ENCODE measurements at regions not wholly inside any gene's neighbourhood (a gene's known extent, or its start where the extent isn't known, plus 50 kb on each side); places are given as distances from the start of the nearest gene placed in this dataset.

DNA sequence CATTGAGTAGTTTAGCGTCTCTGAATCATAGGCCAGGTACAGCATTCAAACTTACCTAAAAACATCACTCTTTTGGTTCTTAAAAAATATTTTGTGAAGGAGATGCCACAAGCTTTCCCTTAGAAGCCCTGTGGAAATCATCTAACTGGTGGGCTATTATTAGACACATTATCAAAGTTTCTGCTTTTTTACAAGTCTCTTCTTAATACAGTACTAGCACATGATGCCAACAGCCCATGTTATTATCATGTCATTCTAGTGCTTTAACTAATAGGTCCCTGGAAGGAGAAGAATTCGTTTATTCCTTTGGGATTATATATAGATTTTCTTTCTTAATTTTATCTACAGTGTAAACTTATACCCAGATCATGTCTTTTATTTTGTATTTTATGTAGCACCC lies 146.0 kb upstream of the PTPRK start:
- no peaks in the 10 kb centered on the region for H3K36me3 ChIP-seq (ENCODE audit: control insufficient read depth in 2 of 2, insufficient read depth in 2 of 2, low read length in 1 of 2)
- no peak for DNase-seq (ENCODE audit: low read depth in 6 of 9, low spot score in 9 of 9)
- no peaks in the 10 kb centered on the region for H3K9me3 ChIP-seq (ENCODE audit: control insufficient read depth in 2 of 2, insufficient read depth in 1 of 2, low read length in 1 of 2)
- H3K4me3 ChIP-seq (ENCODE audit: low read length in 2 of 2), result no peak overlapping the region
- no peaks in the 10 kb centered on the region for H3K27me3 ChIP-seq (ENCODE audit: control insufficient read depth in 2 of 2, insufficient read depth in 1 of 2, low read length in 1 of 2)
- H3K27ac ChIP-seq (ENCODE audit: low read depth in 1 of 2, low read length in 1 of 2), result no peak overlapping the region
- WGBS, result 76% methylated on average over 2 of the region's 2 CpGs
- no peaks in the 10 kb centered on the region for H3K4me1 ChIP-seq (ENCODE audit: control insufficient read depth in 2 of 2, insufficient read depth in 2 of 2, low read length in 2 of 2)

DNA sequence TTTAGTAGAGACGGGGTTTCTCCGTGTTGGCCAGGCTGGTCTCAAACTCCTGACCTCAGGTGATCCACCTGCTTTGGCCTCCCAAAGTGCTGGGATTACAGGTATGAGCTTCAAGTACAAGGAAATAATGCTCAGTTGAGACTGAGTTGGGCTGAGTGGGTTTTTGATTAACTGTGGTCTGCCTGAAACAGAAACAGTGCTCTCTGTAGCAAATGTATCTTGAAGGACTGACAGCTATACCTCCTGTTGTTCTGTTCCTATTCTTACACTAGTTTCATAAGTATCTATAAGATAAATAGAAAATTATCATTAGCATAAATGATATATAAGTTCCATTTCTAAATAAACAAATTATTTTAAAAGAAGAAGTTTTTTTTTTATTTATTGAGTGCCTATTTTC lies 142.8 kb upstream of the PTPRK start:
- no peak for DNase-seq (ENCODE audit: low read depth in 6 of 9, low spot score in 9 of 9)
- Histone ChIP-seq H3K4me1 (ENCODE audit: control insufficient read depth in 2 of 2, insufficient read depth in 2 of 2, low read length in 2 of 2) (peaks cover 0 to 7% of the 10 kb centered on the region in 2 donors), H3K4me3 (ENCODE audit: low read length in 2 of 2) (no peak overlapping the region), H3K36me3 (ENCODE audit: control insufficient read depth in 2 of 2, insufficient read depth in 2 of 2, low read length in 1 of 2) (no peaks in the 10 kb centered on the region), H3K9me3 (ENCODE audit: control insufficient read depth in 2 of 2, insufficient read depth in 1 of 2, low read length in 1 of 2) (no peaks in the 10 kb centered on the region), H3K27ac (ENCODE audit: low read depth in 1 of 2, low read length in 1 of 2) (no peak overlapping the region), H3K27me3 (ENCODE audit: control insufficient read depth in 2 of 2, insufficient read depth in 1 of 2, low read length in 1 of 2) (no peaks in the 10 kb centered on the region)
- WGBS, result 96% methylated on average over 2 of the region's 2 CpGs

DNA sequence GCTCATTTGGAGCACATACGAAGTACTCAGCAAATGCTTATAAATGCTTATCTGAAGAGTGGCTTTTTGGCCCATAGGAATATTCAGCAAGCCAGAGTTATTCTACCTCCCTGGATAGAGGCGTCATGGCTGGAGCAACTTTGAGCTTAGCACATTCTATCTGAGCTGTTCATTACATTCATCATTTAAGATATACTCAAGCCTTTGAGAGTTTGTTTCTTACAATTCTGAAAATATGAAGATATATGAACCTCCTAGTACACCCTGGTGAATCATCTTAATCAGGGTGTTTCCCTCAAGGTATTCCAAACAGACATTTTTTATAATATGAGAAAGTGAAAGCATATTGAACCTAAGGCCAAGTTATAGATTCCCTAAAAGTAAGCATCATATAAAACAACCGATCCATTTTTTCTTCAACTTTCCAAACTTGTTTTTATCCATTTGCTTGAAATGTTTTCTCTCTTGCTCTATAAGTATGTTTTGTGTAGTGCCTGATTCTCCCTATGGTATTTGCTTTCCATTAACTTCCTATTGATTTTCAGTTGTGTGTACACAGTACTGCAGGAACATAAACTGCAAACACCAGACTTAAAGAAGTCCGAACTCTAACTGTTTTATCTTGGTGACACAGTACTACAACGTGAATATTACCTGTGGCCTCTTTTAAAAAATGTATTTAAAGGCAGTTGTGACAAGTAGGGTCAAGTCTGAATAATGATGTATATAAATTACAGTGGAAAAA lies 139.7 kb upstream of the PTPRK start:
- Histone ChIP-seq H3K36me3 (ENCODE audit: control insufficient read depth in 2 of 2, insufficient read depth in 2 of 2, low read length in 1 of 2) (no peaks in the 10 kb centered on the region), H3K9me3 (ENCODE audit: control insufficient read depth in 2 of 2, insufficient read depth in 1 of 2, low read length in 1 of 2) (no peaks in the 10 kb centered on the region), H3K4me3 (ENCODE audit: low read length in 2 of 2) (no peak overlapping the region), H3K27me3 (ENCODE audit: control insufficient read depth in 2 of 2, insufficient read depth in 1 of 2, low read length in 1 of 2) (no peaks in the 10 kb centered on the region), H3K27ac (ENCODE audit: low read depth in 1 of 2, low read length in 1 of 2) (peak overlapping the region in 1 of 2 donors; percentile 34), H3K4me1 (ENCODE audit: control insufficient read depth in 2 of 2, insufficient read depth in 2 of 2, low read length in 2 of 2) (peaks cover 0 to 7% of the 10 kb centered on the region in 2 donors)
- DNase-seq (ENCODE audit: low read depth in 6 of 9, low spot score in 9 of 9), result no peak
- 88% methylated on average over 5 of the region's 5 CpGs for WGBS

DNA sequence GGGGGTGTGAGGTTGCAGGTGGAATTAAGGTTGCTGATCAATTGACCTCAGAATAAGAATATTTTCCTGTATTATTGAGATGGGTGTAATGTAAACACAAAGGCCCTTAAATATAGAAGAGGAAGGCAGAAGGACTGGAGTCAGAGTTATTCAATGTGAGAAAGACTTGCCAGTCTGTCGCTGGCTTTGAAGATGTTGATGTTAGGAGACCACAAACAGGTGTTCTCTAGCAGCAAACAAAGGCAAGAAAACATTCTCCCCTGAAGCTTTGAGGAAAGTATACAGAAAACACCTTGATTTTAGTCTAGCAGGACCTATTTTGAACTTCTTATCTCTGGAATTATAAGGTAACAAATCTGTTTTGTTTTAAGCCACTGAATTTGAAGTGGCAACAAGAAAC lies 138.9 kb upstream of the PTPRK start:
- 75% methylated on average over 1 of the region's 1 CpG for WGBS
- DNase-seq (ENCODE audit: low read depth in 6 of 9, low spot score in 9 of 9), result peak; percentile 25 to 87 (median 52)
- H3K27ac ChIP-seq (ENCODE audit: low read depth in 1 of 2, low read length in 1 of 2), result peak overlapping the region in 1 of 2 donors; percentile 34
- no peaks in the 10 kb centered on the region for H3K9me3 ChIP-seq (ENCODE audit: control insufficient read depth in 2 of 2, insufficient read depth in 1 of 2, low read length in 1 of 2)
- H3K4me3 ChIP-seq (ENCODE audit: low read length in 2 of 2), result no peak overlapping the region
- peaks cover 0 to 7% of the 10 kb centered on the region in 2 donors for H3K4me1 ChIP-seq (ENCODE audit: control insufficient read depth in 2 of 2, insufficient read depth in 2 of 2, low read length in 2 of 2)
- H3K36me3 ChIP-seq (ENCODE audit: control insufficient read depth in 2 of 2, insufficient read depth in 2 of 2, low read length in 1 of 2), result no peaks in the 10 kb centered on the region
- no peaks in the 10 kb centered on the region for H3K27me3 ChIP-seq (ENCODE audit: control insufficient read depth in 2 of 2, insufficient read depth in 1 of 2, low read length in 1 of 2)

DNA sequence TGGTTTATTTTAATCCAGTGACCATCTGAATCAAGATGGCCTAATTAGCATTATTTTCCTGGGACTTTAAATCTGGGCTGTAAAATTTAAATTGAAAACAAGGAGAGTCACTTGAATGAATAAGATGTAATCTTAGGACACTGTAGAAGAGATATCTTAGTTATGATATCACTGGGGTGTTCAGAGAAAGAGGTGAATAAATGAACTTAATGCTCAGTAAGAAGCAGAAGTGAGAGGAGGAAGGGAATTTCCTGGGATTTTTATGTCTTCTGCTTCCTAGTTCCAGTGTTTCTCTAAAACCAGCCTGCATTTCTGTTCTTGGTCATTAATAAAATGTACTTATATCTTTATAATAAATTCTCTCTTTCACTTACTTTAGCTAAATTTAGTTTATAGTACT lies 136.8 kb upstream of the PTPRK start:
- Histone ChIP-seq H3K27ac (ENCODE audit: low read depth in 1 of 2, low read length in 1 of 2) (no peak overlapping the region), H3K4me1 (ENCODE audit: control insufficient read depth in 2 of 2, insufficient read depth in 2 of 2, low read length in 2 of 2) (peaks cover 0 to 7% of the 10 kb centered on the region in 2 donors), H3K27me3 (ENCODE audit: control insufficient read depth in 2 of 2, insufficient read depth in 1 of 2, low read length in 1 of 2) (no peaks in the 10 kb centered on the region), H3K9me3 (ENCODE audit: control insufficient read depth in 2 of 2, insufficient read depth in 1 of 2, low read length in 1 of 2) (no peaks in the 10 kb centered on the region), H3K36me3 (ENCODE audit: control insufficient read depth in 2 of 2, insufficient read depth in 2 of 2, low read length in 1 of 2) (no peaks in the 10 kb centered on the region), H3K4me3 (ENCODE audit: low read length in 2 of 2) (no peak overlapping the region)
- DNase-seq (ENCODE audit: low read depth in 6 of 9, low spot score in 9 of 9), result no peak

DNA sequence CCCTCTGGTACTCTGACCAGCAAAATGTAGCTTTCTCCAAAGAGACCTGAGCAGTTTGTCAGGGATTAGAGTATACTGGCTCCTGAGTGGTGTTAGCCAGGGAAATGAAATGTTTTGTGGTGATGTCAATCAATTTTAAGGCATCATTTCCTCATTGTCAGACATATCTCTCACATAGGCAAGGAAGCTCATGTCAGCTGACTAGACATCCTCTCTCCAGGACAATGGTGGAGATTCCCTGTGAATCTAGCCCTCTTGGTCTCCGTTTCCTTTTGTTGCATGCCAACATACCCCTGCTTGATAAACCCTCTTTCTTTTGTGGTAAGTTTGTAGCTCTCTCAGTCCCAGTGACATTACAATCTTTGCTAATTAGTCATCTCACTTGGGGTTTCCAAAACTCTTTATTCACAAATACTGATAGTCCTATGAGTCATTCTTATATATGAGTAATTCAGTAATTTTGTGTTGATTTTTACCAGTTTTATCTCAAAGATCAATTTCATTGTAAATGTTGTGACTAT lies 135.6 kb upstream of the PTPRK start:
- Histone ChIP-seq H3K27ac (ENCODE audit: low read depth in 1 of 2, low read length in 1 of 2) (no peak overlapping the region), H3K27me3 (ENCODE audit: control insufficient read depth in 2 of 2, insufficient read depth in 1 of 2, low read length in 1 of 2) (no peaks in the 10 kb centered on the region), H3K9me3 (ENCODE audit: control insufficient read depth in 2 of 2, insufficient read depth in 1 of 2, low read length in 1 of 2) (no peaks in the 10 kb centered on the region), H3K4me3 (ENCODE audit: low read length in 2 of 2) (no peak overlapping the region), H3K4me1 (ENCODE audit: control insufficient read depth in 2 of 2, insufficient read depth in 2 of 2, low read length in 2 of 2) (peaks cover 0 to 7% of the 10 kb centered on the region in 2 donors), H3K36me3 (ENCODE audit: control insufficient read depth in 2 of 2, insufficient read depth in 2 of 2, low read length in 1 of 2) (no peaks in the 10 kb centered on the region)
- WGBS, result 80% methylated on average over 1 of the region's 1 CpG
- no peak for DNase-seq (ENCODE audit: low read depth in 6 of 9, low spot score in 9 of 9)

DNA sequence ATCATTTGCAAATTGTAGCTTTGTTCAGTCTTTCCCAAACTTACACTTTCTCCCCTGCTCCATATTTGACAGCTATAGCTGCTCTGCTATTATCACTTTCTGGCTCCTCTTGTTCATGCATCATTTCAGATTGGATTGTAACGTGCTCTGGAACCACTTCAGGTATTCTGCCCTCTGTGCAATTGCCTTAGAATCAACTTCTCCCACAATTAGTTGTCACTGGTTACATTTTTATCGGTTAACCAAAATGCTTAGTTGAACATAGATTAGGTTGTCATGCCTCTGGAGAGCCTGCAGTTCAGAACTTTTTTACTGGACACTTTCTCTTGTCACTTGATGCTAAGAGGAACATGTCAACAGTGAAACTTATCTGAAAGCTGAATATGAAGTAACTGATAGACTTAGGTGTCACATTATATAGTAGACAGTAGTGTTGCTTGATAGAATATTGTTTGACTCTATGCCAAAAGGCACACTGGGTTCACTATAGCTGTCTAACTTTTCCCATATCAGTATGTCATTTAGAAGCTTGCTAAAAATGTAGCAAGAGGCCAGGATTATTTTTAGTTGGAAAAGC lies 127.7 kb upstream of the PTPRK start:
- 76% methylated on average over 2 of the region's 2 CpGs for WGBS
- no peak for DNase-seq (ENCODE audit: low read depth in 6 of 9, low spot score in 9 of 9)
- no peaks in the 10 kb centered on the region for H3K27me3 ChIP-seq (ENCODE audit: control insufficient read depth in 2 of 2, insufficient read depth in 1 of 2, low read length in 1 of 2)
- H3K27ac ChIP-seq (ENCODE audit: low read depth in 1 of 2, low read length in 1 of 2), result no peak overlapping the region
- H3K9me3 ChIP-seq (ENCODE audit: control insufficient read depth in 2 of 2, insufficient read depth in 1 of 2, low read length in 1 of 2), result no peaks in the 10 kb centered on the region
- H3K4me3 ChIP-seq (ENCODE audit: low read length in 2 of 2), result no peak overlapping the region
- no peaks in the 10 kb centered on the region for H3K36me3 ChIP-seq (ENCODE audit: control insufficient read depth in 2 of 2, insufficient read depth in 2 of 2, low read length in 1 of 2)
- H3K4me1 ChIP-seq (ENCODE audit: control insufficient read depth in 2 of 2, insufficient read depth in 2 of 2, low read length in 2 of 2), result no peaks in the 10 kb centered on the region

DNA sequence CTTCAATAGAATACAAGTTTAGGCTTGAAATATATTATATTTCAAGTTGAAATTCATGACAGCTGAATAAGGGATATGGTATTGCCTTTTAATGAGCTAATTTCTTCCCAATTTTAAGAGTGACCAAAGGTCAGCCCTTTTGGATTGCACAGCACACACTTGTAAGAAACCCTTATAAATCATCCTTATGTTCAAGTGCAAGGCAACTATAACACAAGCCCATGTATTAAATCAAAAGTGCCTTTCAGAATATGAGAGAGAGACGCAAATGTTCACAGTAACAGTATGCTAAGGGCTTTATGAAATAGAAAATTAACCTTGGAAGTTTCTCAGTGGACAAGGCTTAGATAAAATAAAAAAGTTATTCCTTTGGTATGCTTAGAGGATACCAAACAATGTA lies 121.7 kb upstream of the PTPRK start:
- no peaks in the 10 kb centered on the region for H3K4me1 ChIP-seq (ENCODE audit: control insufficient read depth in 2 of 2, insufficient read depth in 2 of 2, low read length in 2 of 2)
- H3K27me3 ChIP-seq (ENCODE audit: control insufficient read depth in 2 of 2, insufficient read depth in 1 of 2, low read length in 1 of 2), result no peaks in the 10 kb centered on the region
- H3K27ac ChIP-seq (ENCODE audit: low read depth in 1 of 2, low read length in 1 of 2), result no peak overlapping the region
- DNase-seq (ENCODE audit: low read depth in 6 of 9, low spot score in 9 of 9), result no peak
- H3K9me3 ChIP-seq (ENCODE audit: control insufficient read depth in 2 of 2, insufficient read depth in 1 of 2, low read length in 1 of 2), result no peaks in the 10 kb centered on the region
- no peak overlapping the region for H3K4me3 ChIP-seq (ENCODE audit: low read length in 2 of 2)
- 94% methylated on average over 1 of the region's 1 CpG for WGBS
- H3K36me3 ChIP-seq (ENCODE audit: control insufficient read depth in 2 of 2, insufficient read depth in 2 of 2, low read length in 1 of 2), result no peaks in the 10 kb centered on the region

DNA sequence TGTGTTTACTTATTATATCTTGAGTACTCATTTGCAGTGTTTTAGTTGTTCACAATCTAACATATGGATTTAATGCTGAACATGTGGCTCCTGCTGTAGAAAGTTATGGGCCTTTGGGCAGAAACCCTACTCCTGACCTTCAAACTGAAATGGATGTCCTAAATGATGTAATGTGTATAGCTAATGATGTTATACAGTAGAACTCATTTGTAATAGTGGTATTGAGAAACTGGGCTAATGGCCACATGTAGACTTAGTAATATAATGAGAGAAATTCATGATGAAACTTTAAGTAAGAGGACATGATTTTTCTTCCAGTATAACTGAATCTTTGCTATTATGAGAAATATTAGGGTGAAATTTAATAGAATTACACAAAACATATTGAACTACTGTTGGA lies 121.3 kb upstream of the PTPRK start:
- H3K9me3 ChIP-seq (ENCODE audit: control insufficient read depth in 2 of 2, insufficient read depth in 1 of 2, low read length in 1 of 2), result no peaks in the 10 kb centered on the region
- H3K4me3 ChIP-seq (ENCODE audit: low read length in 2 of 2), result no peak overlapping the region
- H3K27ac ChIP-seq (ENCODE audit: low read depth in 1 of 2, low read length in 1 of 2), result no peak overlapping the region
- H3K4me1 ChIP-seq (ENCODE audit: control insufficient read depth in 2 of 2, insufficient read depth in 2 of 2, low read length in 2 of 2), result no peaks in the 10 kb centered on the region
- no peaks in the 10 kb centered on the region for H3K36me3 ChIP-seq (ENCODE audit: control insufficient read depth in 2 of 2, insufficient read depth in 2 of 2, low read length in 1 of 2)
- H3K27me3 ChIP-seq (ENCODE audit: control insufficient read depth in 2 of 2, insufficient read depth in 1 of 2, low read length in 1 of 2), result no peaks in the 10 kb centered on the region
- no peak for DNase-seq (ENCODE audit: low read depth in 6 of 9, low spot score in 9 of 9)
